IPS DF 6.9 (cell line): ENCODE measurements at regions not wholly inside any gene's neighbourhood (a gene's known extent, or its start where the extent isn't known, plus 50 kb on each side); places are given as distances from the start of the nearest gene placed in this dataset.

ENCODE experiments used
- DNase-seq: peaks from one replicate; pipeline ENCODE4 v3.0.0-alpha.2; 2013; ENCODE audit warnings: low read depth, low spot score
- H3K27ac ChIP-seq: one replicate; pipeline ENCODE4 v1.5.1; 2013; ENCODE audit warnings: low read length, control low read depth
- H3K27me3 ChIP-seq: 2 replicates; pipeline ENCODE4 v1.6.1; 2013; ENCODE audit warnings: mild to moderate bottlenecking, low read length; ENCODE audit not compliant: control insufficient read depth, insufficient read depth
- H3K36me3 ChIP-seq: 2 replicates; pipeline ENCODE4 v1.6.1; 2013; ENCODE audit warnings: low read length; ENCODE audit not compliant: control insufficient read depth, insufficient read depth
- H3K4me1 ChIP-seq: 2 replicates; pipeline ENCODE4 v1.6.1; 2013; ENCODE audit warnings: low read length; ENCODE audit not compliant: control insufficient read depth, insufficient read depth
- H3K4me3 ChIP-seq: 2 replicates; pipeline ENCODE4 v1.5.1; 2013; ENCODE audit warnings: mild to moderate bottlenecking, low read length
- H3K9me3 ChIP-seq: 2 replicates; pipeline ENCODE4 v1.6.1; 2013; ENCODE audit warnings: low read length, inconsistent platforms; ENCODE audit not compliant: control insufficient read depth, insufficient read depth
- WGBS: extraction: QIAGEN DNeasy Blood & Tissue Kit; methylation state at CpG from one replicate; pipeline ENCODE4 v1.1.7; 2013; ENCODE audit warnings: mixed read lengths, missing lambda C conversion rate; ENCODE audit not compliant: insufficient read length, insufficient coverage; 5-methylcytosine and 5-hydroxymethylcytosine counted together

- Histone ChIP-seq H3K4me1 (peaks cover 3% of the 10 kb centered on the region), H3K4me3 (no peak overlapping the region), H3K9me3 (no peaks in the 10 kb centered on the region), H3K36me3 (no peaks in the 10 kb centered on the region), H3K27ac (no peak overlapping the region), H3K27me3 (no peaks in the 10 kb centered on the region)
- DNase-seq: no peak
- no CpG with 5 or more reads among the region's 11 CpGs for WGBS
Measured at GRCh38 chr14:100407376-100408102, 84.4 kb downstream of the SLC25A47 start.

GRCh38 chr14:100408350-100409002 is 85.3 kb downstream of the SLC25A47 start:
- Histone ChIP-seq H3K4me1 (peaks cover 3% of the 10 kb centered on the region; the same call in 1 of the 2 replicates), H3K9me3 (no peaks in the 10 kb centered on the region), H3K36me3 (no peaks in the 10 kb centered on the region), H3K27me3 (no peaks in the 10 kb centered on the region), H3K4me3 (no peak overlapping the region), H3K27ac (no peak overlapping the region)
- no peak for DNase-seq
- WGBS: no CpG with 5 or more reads among the region's 10 CpGs

GRCh38 chr14:100409003-100409360 is 85.8 kb downstream of the SLC25A47 start:
- no peaks in the 10 kb centered on the region for H3K9me3 ChIP-seq
- H3K4me1 ChIP-seq: peaks cover 3% of the 10 kb centered on the region; the same call in 1 of the 2 replicates
- no peak overlapping the region for H3K4me3 ChIP-seq
- WGBS: no CpG with 5 or more reads among the region's 6 CpGs
- H3K27ac ChIP-seq: no peak overlapping the region
- DNase-seq: no peak
- no peaks in the 10 kb centered on the region for H3K36me3 ChIP-seq
- no peaks in the 10 kb centered on the region for H3K27me3 ChIP-seq

- no peak for DNase-seq
- H3K27me3 ChIP-seq: no peaks in the 10 kb centered on the region
- H3K36me3 ChIP-seq: no peaks in the 10 kb centered on the region
- no peaks in the 10 kb centered on the region for H3K9me3 ChIP-seq
- WGBS: no CpG with 5 or more reads among the region's 2 CpGs
- no peak overlapping the region for H3K27ac ChIP-seq
- no peak overlapping the region for H3K4me3 ChIP-seq
- peaks cover 3% of the 10 kb centered on the region; the same call in 1 of the 2 replicates for H3K4me1 ChIP-seq
Measured at GRCh38 chr14:100409651-100410050, 86.5 kb downstream of the SLC25A47 start.

- Histone ChIP-seq H3K27ac (no peak overlapping the region), H3K9me3 (no peaks in the 10 kb centered on the region), H3K4me1 (peaks cover 3% of the 10 kb centered on the region; the same call in 1 of the 2 replicates), H3K4me3 (no peak overlapping the region), H3K36me3 (no peaks in the 10 kb centered on the region), H3K27me3 (no peaks in the 10 kb centered on the region)
- WGBS: no CpG with 5 or more reads among the region's 8 CpGs
- DNase-seq: no peak
Measured at GRCh38 chr14:100410056-100410565, 87.0 kb downstream of the SLC25A47 start.

- no CpG with 5 or more reads among the region's 7 CpGs for WGBS
Measured at GRCh38 chr14:100413699-100414098, 90.6 kb downstream of the SLC25A47 start.

GRCh38 chr14:100415226-100415625 is 92.1 kb downstream of the SLC25A47 start:
- H3K27me3 ChIP-seq: no peaks in the 10 kb centered on the region
- DNase-seq: no peak
- H3K36me3 ChIP-seq: no peaks in the 10 kb centered on the region
- peaks cover 2% of the 10 kb centered on the region; the same call in 1 of the 2 replicates for H3K4me1 ChIP-seq
- no peak overlapping the region for H3K27ac ChIP-seq
- H3K4me3 ChIP-seq: no peak overlapping the region
- WGBS: no CpG with 5 or more reads among the region's 3 CpGs
- H3K9me3 ChIP-seq: no peaks in the 10 kb centered on the region

More at GRCh38 chr14:100413699-100414098, 90.6 kb downstream of the SLC25A47 start:
- Histone ChIP-seq H3K4me1 (peaks cover 2% of the 10 kb centered on the region; the same call in 1 of the 2 replicates), H3K9me3 (no peaks in the 10 kb centered on the region), H3K36me3 (no peaks in the 10 kb centered on the region), H3K27me3 (no peaks in the 10 kb centered on the region), H3K27ac (no peak overlapping the region), H3K4me3 (no peak overlapping the region)
- no peak for DNase-seq

- Histone ChIP-seq H3K4me1 (no peaks in the 10 kb centered on the region), H3K27me3 (no peaks in the 10 kb centered on the region), H3K36me3 (no peaks in the 10 kb centered on the region), H3K9me3 (no peaks in the 10 kb centered on the region), H3K4me3 (no peak overlapping the region), H3K27ac (no peak overlapping the region)
- no CpG with 5 or more reads among the region's 8 CpGs for WGBS
- no peak for DNase-seq
Measured at GRCh38 chr14:100416081-100416680, 93.0 kb downstream of the SLC25A47 start.

GRCh38 chr14:100416921-100417860 is 94.1 kb downstream of the SLC25A47 start:
- Histone ChIP-seq H3K27me3 (no peaks in the 10 kb centered on the region), H3K36me3 (no peaks in the 10 kb centered on the region), H3K4me3 (no peak overlapping the region), H3K9me3 (no peaks in the 10 kb centered on the region), H3K4me1 (no peaks in the 10 kb centered on the region), H3K27ac (no peak overlapping the region)
- WGBS: no CpG with 5 or more reads among the region's 13 CpGs
- DNase-seq: peak; percentile 48

GRCh38 chr14:100419856-100420255 is 96.7 kb downstream of the SLC25A47 start:
- no peaks in the 10 kb centered on the region for H3K9me3 ChIP-seq
- H3K4me1 ChIP-seq: peaks cover 1% of the 10 kb centered on the region; the same call in 1 of the 2 replicates
- WGBS: no CpG with 5 or more reads among the region's 4 CpGs
- H3K27me3 ChIP-seq: no peaks in the 10 kb centered on the region
- DNase-seq: no peak
- no peaks in the 10 kb centered on the region for H3K36me3 ChIP-seq
- H3K27ac ChIP-seq: no peak overlapping the region
- no peak overlapping the region for H3K4me3 ChIP-seq
